OCI-LY3 (cell line): ENCODE measurements at regions not wholly inside any gene's neighbourhood (a gene's known extent, or its start where the extent isn't known, plus 50 kb on each side); places are given as distances from the start of the nearest gene placed in this dataset.

ENCODE experiments used
- H2AFZ ChIP-seq: fragments of 200-600, 300-600 bp; shearing (Covaris generic); 2 replicates; pipeline ENCODE4 v1.6.0; 2014; ENCODE audit warnings: antibody characterized with exemption, low read depth, low read length
- H3K27ac ChIP-seq: fragments of 200-600, 300-600 bp; sonication (generic); 2 replicates; pipeline ENCODE4 v1.5.1; 2014; ENCODE audit warnings: mild to moderate bottlenecking, low read length, moderate library complexity, mixed read lengths
- H3K27me3 ChIP-seq: fragments of 200-600, 300-600 bp; sonication (generic); 2 replicates; pipeline ENCODE4 v1.6.1; 2014; ENCODE audit warnings: low read depth, low read length, mixed read lengths
- H3K36me3 ChIP-seq: fragments of 200-600, 300-600 bp; sonication (generic); replicated peaks from 2 replicates; pipeline ENCODE3; 2014; ENCODE audit warnings: low read depth, low read length, mixed read lengths
- H3K4me1 ChIP-seq: fragments of 300-600, 200-600 bp; sonication (generic); 2 replicates; pipeline ENCODE4 v1.6.1; 2014; ENCODE audit warnings: low read length, mixed read lengths
- H3K4me2 ChIP-seq: fragments of 200-600, 300-600 bp; sonication (generic); 2 replicates; pipeline ENCODE4 v1.6.1; 2014; ENCODE audit warnings: low read length, mixed read lengths
- H3K4me3 ChIP-seq: fragments of 300-600, 200-600 bp; sonication (generic); 2 replicates; pipeline ENCODE4 v1.5.1; 2014; ENCODE audit warnings: antibody characterized with exemption, mild to moderate bottlenecking, low read length, moderate library complexity
- H3K79me2 ChIP-seq: fragments of 300-600, 200-600 bp; shearing (Covaris generic); 2 replicates; pipeline ENCODE4 v1.6.1; 2014; ENCODE audit warnings: mild to moderate bottlenecking, low read length, mixed read lengths
- H3K9ac ChIP-seq: fragments of 300-600, 200-600 bp; shearing (Covaris generic); 2 replicates; pipeline ENCODE4 v1.6.0; 2014; ENCODE audit warnings: mild to moderate bottlenecking, low read length, moderate library complexity
- H3K9me3 ChIP-seq: fragments of 200-600, 300-600 bp; shearing (Covaris generic); 2 replicates; pipeline ENCODE4 v1.6.1; 2014; ENCODE audit warnings: low read length, mixed read lengths; ENCODE audit not compliant: insufficient read depth
- H4K20me1 ChIP-seq: fragments of 200-600, 300-600 bp; sonication (generic); 2 replicates; pipeline ENCODE4 v1.6.1; 2016; ENCODE audit warnings: low read length, mixed read lengths; ENCODE audit not compliant: insufficient read depth
- CTCF ChIP-seq: fragments of 200-600, 300-600 bp; sonication (generic); IDR thresholded peaks from 2 replicates; pipeline ENCODE4 v1.5.1; 2014; ENCODE audit warnings: antibody characterized with exemption, low read length, low read depth
- EZH2phosphoT487 ChIP-seq: fragments of 200-600 bp; shearing (Covaris generic); IDR thresholded peaks from 2 replicates; pipeline ENCODE4 v1.6.1; 2018; ENCODE audit warnings: antibody characterized with exemption, mixed run types, low read depth

GRCh38 chr22:44375451-44375850 is 62.7 kb upstream of the SHISAL1 start:
- no peak overlapping the region for H3K4me2 ChIP-seq
- no peaks in the 10 kb centered on the region for H3K36me3 ChIP-seq
- TF ChIP-seq EZH2phosphoT487 = no peak
- no peak for TF ChIP-seq CTCF
- no peak overlapping the region for H2AFZ ChIP-seq
- H3K9ac ChIP-seq = no peak overlapping the region
- no peak overlapping the region for H3K27ac ChIP-seq
- peaks cover 9% of the 10 kb centered on the region for H3K9me3 ChIP-seq
- no peaks in the 10 kb centered on the region for H3K4me1 ChIP-seq
- peaks cover 51% of the 10 kb centered on the region for H3K27me3 ChIP-seq
- no peaks in the 10 kb centered on the region for H3K79me2 ChIP-seq
- no peak overlapping the region for H3K4me3 ChIP-seq
- no peaks in the 10 kb centered on the region for H4K20me1 ChIP-seq

- Histone ChIP-seq H3K79me2 (no peaks in the 10 kb centered on the region), H3K4me3 (no peak overlapping the region), H2AFZ (no peak overlapping the region), H3K4me2 (no peak overlapping the region), H3K4me1 (no peaks in the 10 kb centered on the region), H3K27ac (no peak overlapping the region), H4K20me1 (no peaks in the 10 kb centered on the region), H3K9ac (no peak overlapping the region), H3K27me3 (peaks cover 42% of the 10 kb centered on the region), H3K36me3 (no peaks in the 10 kb centered on the region), H3K9me3 (peaks cover 9% of the 10 kb centered on the region)
- TF ChIP-seq EZH2phosphoT487 (no peak), CTCF (no peak)
Measured at GRCh38 chr22:44373234-44373633, 60.5 kb upstream of the SHISAL1 start.

GRCh38 chr22:44372611-44373010 is 59.9 kb upstream of the SHISAL1 start:
- no peak overlapping the region for H3K4me3 ChIP-seq
- H3K4me2 ChIP-seq = no peak overlapping the region
- H2AFZ ChIP-seq = no peak overlapping the region
- no peak for TF ChIP-seq EZH2phosphoT487
- no peak for TF ChIP-seq CTCF
- H3K27ac ChIP-seq = no peak overlapping the region
- H3K36me3 ChIP-seq = no peaks in the 10 kb centered on the region
- no peak overlapping the region for H3K9ac ChIP-seq
- no peaks in the 10 kb centered on the region for H3K4me1 ChIP-seq
- peaks cover 40% of the 10 kb centered on the region for H3K27me3 ChIP-seq
- H3K9me3 ChIP-seq = peaks cover 9% of the 10 kb centered on the region
- no peaks in the 10 kb centered on the region for H4K20me1 ChIP-seq
- H3K79me2 ChIP-seq = no peaks in the 10 kb centered on the region

GRCh38 chr22:44371741-44372525 is 59.2 kb upstream of the SHISAL1 start:
- H2AFZ ChIP-seq = no peak overlapping the region
- H3K36me3 ChIP-seq = no peaks in the 10 kb centered on the region
- H3K4me1 ChIP-seq = no peaks in the 10 kb centered on the region
- no peak overlapping the region for H3K4me3 ChIP-seq
- peaks cover 9% of the 10 kb centered on the region for H3K9me3 ChIP-seq
- peaks cover 41% of the 10 kb centered on the region for H3K27me3 ChIP-seq
- no peaks in the 10 kb centered on the region for H4K20me1 ChIP-seq
- no peak overlapping the region for H3K27ac ChIP-seq
- no peak overlapping the region for H3K9ac ChIP-seq
- TF ChIP-seq CTCF (no peak), EZH2phosphoT487 (no peak)
- no peaks in the 10 kb centered on the region for H3K79me2 ChIP-seq
- no peak overlapping the region for H3K4me2 ChIP-seq
